ENCODE measurements at regions not wholly inside any gene's neighbourhood (a gene's known extent, or its start where the extent isn't known, plus 50 kb on each side); places are given as distances from the start of the nearest gene placed in this dataset.

DNA sequence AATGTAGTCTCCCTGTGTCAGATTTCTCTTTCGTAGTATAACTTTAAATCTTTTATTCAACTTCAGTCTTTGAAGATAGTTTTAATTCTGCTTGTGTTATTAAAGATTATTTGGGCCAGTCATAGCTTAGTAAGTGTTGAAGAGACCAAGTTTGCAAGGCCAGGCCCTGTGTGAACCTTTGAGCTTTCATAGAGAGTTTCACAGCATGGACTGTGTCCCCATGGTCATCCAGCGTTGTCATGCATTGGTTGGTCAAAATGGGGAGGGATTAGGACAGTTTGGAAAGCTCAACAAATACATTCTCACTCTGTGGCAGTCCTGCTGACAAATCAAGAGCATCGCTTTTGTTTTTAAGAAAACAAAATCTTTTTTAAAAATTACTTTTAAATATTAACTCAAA is 74.6 kb upstream of the FAM83B start:
- H3K36me3 ChIP-seq = no peaks in the 10 kb centered on the region
- ATAC-seq (ENCODE audit: low FRiP score in 2 of 2) = no peak
- H3K4me3 ChIP-seq = no peak overlapping the region
- H3K9me3 ChIP-seq = no peaks in the 10 kb centered on the region
- TF ChIP-seq EP300 (IDR thresholded peaks at IDR 0.05) (no peak), CTCF (IDR thresholded peaks at IDR 0.05) (no peak), POLR2AphosphoS5 (IDR thresholded peaks at IDR 0.05) (no peak), POLR2A (IDR thresholded peaks at IDR 0.05) (no peak)
- no peaks in the 10 kb centered on the region for H3K27me3 ChIP-seq
- WGBS, 2 donors = 76 to 85% methylated on average over 3 of the region's 3 CpGs
- no peak overlapping the region for H3K27ac ChIP-seq
- no peak for DNase-seq
- H3K4me1 ChIP-seq = no peaks in the 10 kb centered on the region

- H3K27me3 ChIP-seq = no peaks in the 10 kb centered on the region
- 77 to 78% methylated on average over 2 of the region's 2 CpGs for WGBS, 2 donors
- no peaks in the 10 kb centered on the region for H3K36me3 ChIP-seq
- no peaks in the 10 kb centered on the region for H3K9me3 ChIP-seq
- H3K4me3 ChIP-seq = no peak overlapping the region
- H3K27ac ChIP-seq = no peak overlapping the region
- no peak for ATAC-seq (ENCODE audit: low FRiP score in 2 of 2)
- H3K4me1 ChIP-seq = no peaks in the 10 kb centered on the region
- TF ChIP-seq POLR2AphosphoS5 (IDR thresholded peaks at IDR 0.05) = no peak
- no peak for TF ChIP-seq EP300 (IDR thresholded peaks at IDR 0.05)
- no peak for TF ChIP-seq CTCF (IDR thresholded peaks at IDR 0.05)
- TF ChIP-seq POLR2A (IDR thresholded peaks at IDR 0.05) = no peak
- no peak for DNase-seq
Observed at GRCh38 chr6:54772610-54773009, 74.0 kb upstream of the FAM83B start.

GRCh38 chr6:54775576-54775975 is 71.0 kb upstream of the FAM83B start:
- no peaks in the 10 kb centered on the region for H3K36me3 ChIP-seq
- 86 to 95% methylated on average over 1 of the region's 1 CpG for WGBS, 2 donors
- no peaks in the 10 kb centered on the region for H3K4me1 ChIP-seq
- DNase-seq = no peak
- ATAC-seq (ENCODE audit: low FRiP score in 2 of 2) = no peak
- no peaks in the 10 kb centered on the region for H3K27me3 ChIP-seq
- H3K4me3 ChIP-seq = no peak overlapping the region
- TF ChIP-seq CTCF (IDR thresholded peaks at IDR 0.05) (no peak), POLR2AphosphoS5 (IDR thresholded peaks at IDR 0.05) (no peak), POLR2A (IDR thresholded peaks at IDR 0.05) (no peak), EP300 (IDR thresholded peaks at IDR 0.05) (no peak)
- no peak overlapping the region for H3K27ac ChIP-seq
- H3K9me3 ChIP-seq = no peaks in the 10 kb centered on the region

GRCh38 chr6:54776891-54777290 is 69.7 kb upstream of the FAM83B start:
- ATAC-seq (ENCODE audit: low FRiP score in 2 of 2) (no peak), DNase-seq (no peak)
- no peaks in the 10 kb centered on the region for H3K4me1 ChIP-seq
- 90 to 92% methylated on average over 1 of the region's 1 CpG for WGBS, 2 donors
- TF ChIP-seq EP300 (IDR thresholded peaks at IDR 0.05) = no peak
- no peak for TF ChIP-seq CTCF (IDR thresholded peaks at IDR 0.05)
- no peak for TF ChIP-seq POLR2A (IDR thresholded peaks at IDR 0.05)
- no peak for TF ChIP-seq POLR2AphosphoS5 (IDR thresholded peaks at IDR 0.05)
- no peak overlapping the region for H3K4me3 ChIP-seq
- H3K36me3 ChIP-seq = no peaks in the 10 kb centered on the region
- no peaks in the 10 kb centered on the region for H3K27me3 ChIP-seq
- H3K9me3 ChIP-seq = no peaks in the 10 kb centered on the region
- H3K27ac ChIP-seq = no peak overlapping the region

DNA sequence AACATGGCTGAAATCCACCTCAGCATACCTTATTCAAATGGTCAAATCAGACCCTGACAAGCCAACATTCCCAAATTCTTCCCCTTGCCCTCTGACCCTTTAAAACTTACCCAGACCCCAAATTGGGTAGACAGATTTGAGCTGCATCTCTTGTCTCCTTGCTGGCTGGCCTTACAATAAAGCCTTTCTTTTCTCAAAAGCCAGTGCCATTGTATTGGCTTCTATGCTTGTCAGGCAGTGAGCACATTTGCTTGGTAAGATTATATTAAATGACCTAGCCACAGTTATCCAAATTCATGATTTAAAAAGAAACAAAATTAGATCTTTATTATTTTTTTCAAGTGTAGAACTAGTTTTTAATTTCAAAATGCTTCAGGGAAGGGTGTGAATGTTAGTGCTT is 67.8 kb upstream of the FAM83B start:
- no peak overlapping the region for H3K27ac ChIP-seq
- DNase-seq = no peak
- no peaks in the 10 kb centered on the region for H3K27me3 ChIP-seq
- ATAC-seq (ENCODE audit: low FRiP score in 2 of 2) = no peak
- no peak overlapping the region for H3K4me3 ChIP-seq
- TF ChIP-seq POLR2A (IDR thresholded peaks at IDR 0.05) = no peak
- TF ChIP-seq EP300 (IDR thresholded peaks at IDR 0.05) = no peak
- H3K36me3 ChIP-seq = no peaks in the 10 kb centered on the region
- no peaks in the 10 kb centered on the region for H3K9me3 ChIP-seq
- no peaks in the 10 kb centered on the region for H3K4me1 ChIP-seq

Measured in upper lobe of left lung (tissue), 6 donors.